ENCODE measurements at regions not wholly inside any gene's neighbourhood (a gene's known extent, or its start where the extent isn't known, plus 50 kb on each side); places are given as distances from the start of the nearest gene placed in this dataset.

GRCh38 chr21:39010629-39011404, 172.4 kb downstream of the PSMG1 start:
- Mint-ChIP-seq H3K4me3 (no peak overlapping the region; the same call in 2 of the 3 replicates), H3K36me3 (ENCODE audit: low read depth) (peaks cover 3% of the 10 kb centered on the region; the same call in 1 of the 3 replicates), H3K9me3 (no peaks in the 10 kb centered on the region), H3K27me3 (ENCODE audit: insufficient read depth, low read depth, poor library complexity) (peaks cover 9% of the 10 kb centered on the region), H3K4me1 (peaks cover 18% of the 10 kb centered on the region), H3K27ac (no peak overlapping the region)
- ATAC-seq: no peak
- Histone ChIP-seq H3K27me3 (ENCODE audit: insufficient read depth) (no peaks in the 10 kb centered on the region), H2AFZ (no peak overlapping the region), H3F3A (replicated peaks; ENCODE audit: low read depth) (no peaks in the 10 kb centered on the region), H3K9me2 (ENCODE audit: insufficient read depth) (peaks cover 5% of the 10 kb centered on the region; the same call in 1 of the 2 replicates), H3K4me3 (no peak overlapping the region), H3K79me2 (replicated peaks; ENCODE audit: insufficient read depth) (no peaks in the 10 kb centered on the region), H3K27ac (ENCODE audit: low read depth) (no peak overlapping the region), H3K4me2 (no peak overlapping the region), H3K36me3 (ENCODE audit: insufficient read depth) (no peaks in the 10 kb centered on the region), H4K20me1 (replicated peaks; ENCODE audit: insufficient read depth) (no peaks in the 10 kb centered on the region), H3K4me1 (ENCODE audit: insufficient read depth) (peaks cover 4% of the 10 kb centered on the region)
- DNase-seq (ENCODE audit: low spot score): no peak
- TF ChIP-seq REST (IDR thresholded peaks at IDR 0.05; ENCODE audit: unreplicated experiment): no peak
- TF ChIP-seq ZNF114 (CRISPR knock-in tag; IDR thresholded peaks at IDR 0.05): no peak
- no peak for TF ChIP-seq POLR2AphosphoS5 (IDR thresholded peaks at IDR 0.05; ENCODE audit: low read depth)
- TF ChIP-seq CREB1 (CRISPR knock-in tag; IDR thresholded peaks at IDR 0.05; ENCODE audit: low read depth): no peak
- TF ChIP-seq ZNF331 (CRISPR knock-in tag; IDR thresholded peaks at IDR 0.05; ENCODE audit: low read depth): no peak
- TF ChIP-seq EZH2phosphoT487 (IDR thresholded peaks at IDR 0.05; ENCODE audit: unreplicated experiment): no peak
- no peak for TF ChIP-seq STAT1 (IDR thresholded peaks at IDR 0.05; ENCODE audit: unreplicated experiment)
- TF ChIP-seq EZH2 (IDR thresholded peaks at IDR 0.05; ENCODE audit: low read depth, unreplicated experiment): no peak
- no peak for TF ChIP-seq JUNB (IDR thresholded peaks at IDR 0.05; ENCODE audit: unreplicated experiment)
- TF ChIP-seq ZNF462 (CRISPR knock-in tag; IDR thresholded peaks at IDR 0.05): no peak
- TF ChIP-seq CTCF (conservative IDR thresholded peaks at IDR 0.05; ENCODE audit: low read depth in 2 of 2): no peak
